ENCODE measurements at regions not wholly inside any gene's neighbourhood (a gene's known extent, or its start where the extent isn't known, plus 50 kb on each side); places are given as distances from the start of the nearest gene placed in this dataset.

DNA sequence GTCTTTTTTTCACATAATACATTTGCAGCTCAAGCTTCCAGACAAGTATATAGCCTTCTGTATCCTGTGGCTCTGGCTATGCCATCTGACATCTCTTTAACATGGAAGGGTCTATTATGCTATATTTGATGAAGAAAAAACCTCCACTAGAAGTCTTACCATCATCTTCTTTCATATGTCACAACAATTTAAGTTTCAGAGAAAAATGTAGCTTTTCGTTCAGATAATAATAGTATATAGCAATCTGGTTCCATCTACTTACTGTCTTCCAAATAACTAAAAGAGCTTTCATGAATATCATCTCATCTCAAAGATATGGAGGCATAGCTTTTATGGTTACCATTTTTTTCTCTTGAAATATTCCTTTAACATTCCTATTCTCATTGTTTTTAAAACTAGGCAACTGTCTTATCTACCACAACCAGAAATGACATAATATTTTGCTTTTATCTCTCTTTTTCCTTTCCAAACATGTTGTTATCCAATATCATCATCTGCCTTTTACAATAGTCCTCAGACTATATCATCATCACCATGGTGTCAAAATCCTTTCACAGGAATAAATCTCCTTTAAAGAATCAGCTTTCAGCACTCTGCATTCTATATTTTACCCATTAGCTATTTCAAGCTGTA lies 1005.1 kb downstream of the PDHA2 start:
- H3K4me1 ChIP-seq (ENCODE audit: insufficient read depth, low read length, poor library complexity, severe bottlenecking), result no peaks in the 10 kb centered on the region
- H3K36me3 ChIP-seq (ENCODE audit: insufficient read depth, low read length, poor library complexity, severe bottlenecking), result no peaks in the 10 kb centered on the region
- intact Hi-C loops (cut with micrococcal nuclease; ENCODE audit: unreplicated experiment), result no loop called here
- no peaks in the 10 kb centered on the region for H3K9me3 ChIP-seq (ENCODE audit: low read depth, low read length, poor library complexity, severe bottlenecking)
- BruUV-seq (replicated peaks), result no TSS peak
- DNase-seq (ENCODE audit: low spot score), result no peak
- no peak for TF ChIP-seq EZH2 (IDR thresholded peaks at IDR 0.05; ENCODE audit: borderline replicate concordance, low read depth, low read length, poor library complexity, severe bottlenecking)
- TF ChIP-seq, protein P1, sequence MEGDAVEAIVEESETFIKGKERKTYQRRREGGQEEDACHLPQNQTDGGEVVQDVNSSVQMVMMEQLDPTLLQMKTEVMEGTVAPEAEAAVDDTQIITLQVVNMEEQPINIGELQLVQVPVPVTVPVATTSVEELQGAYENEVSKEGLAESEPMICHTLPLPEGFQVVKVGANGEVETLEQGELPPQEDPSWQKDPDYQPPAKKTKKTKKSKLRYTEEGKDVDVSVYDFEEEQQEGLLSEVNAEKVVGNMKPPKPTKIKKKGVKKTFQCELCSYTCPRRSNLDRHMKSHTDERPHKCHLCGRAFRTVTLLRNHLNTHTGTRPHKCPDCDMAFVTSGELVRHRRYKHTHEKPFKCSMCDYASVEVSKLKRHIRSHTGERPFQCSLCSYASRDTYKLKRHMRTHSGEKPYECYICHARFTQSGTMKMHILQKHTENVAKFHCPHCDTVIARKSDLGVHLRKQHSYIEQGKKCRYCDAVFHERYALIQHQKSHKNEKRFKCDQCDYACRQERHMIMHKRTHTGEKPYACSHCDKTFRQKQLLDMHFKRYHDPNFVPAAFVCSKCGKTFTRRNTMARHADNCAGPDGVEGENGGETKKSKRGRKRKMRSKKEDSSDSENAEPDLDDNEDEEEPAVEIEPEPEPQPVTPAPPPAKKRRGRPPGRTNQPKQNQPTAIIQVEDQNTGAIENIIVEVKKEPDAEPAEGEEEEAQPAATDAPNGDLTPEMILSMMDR (conservative IDR thresholded peaks at IDR 0.05; ENCODE audit: low read depth, low read length), result no peak
- no peaks in the 10 kb centered on the region for H3K27me3 ChIP-seq (replicated peaks; ENCODE audit: insufficient read depth, low read depth, low read length, poor library complexity)
- POLR2A ChIA-PET (ENCODE audit: low non-redundant PET), result no interaction called here
- H3K27ac ChIP-seq (ENCODE audit: low read depth, low read length, poor library complexity, severe bottlenecking), result no peak overlapping the region
- CTCF ChIA-PET, result no interaction called here
- no peak overlapping the region for H3K4me3 ChIP-seq (ENCODE audit: low read depth, low read length, poor library complexity, severe bottlenecking)

GRCh38 chr4:96845819-96846218 lies 1005.9 kb downstream of the PDHA2 start:
- Histone ChIP-seq H3K9me3 (ENCODE audit: low read depth, low read length, poor library complexity, severe bottlenecking) (no peaks in the 10 kb centered on the region), H3K27ac (ENCODE audit: low read depth, low read length, poor library complexity, severe bottlenecking) (no peak overlapping the region), H3K36me3 (ENCODE audit: insufficient read depth, low read length, poor library complexity, severe bottlenecking) (no peaks in the 10 kb centered on the region), H3K4me1 (ENCODE audit: insufficient read depth, low read length, poor library complexity, severe bottlenecking) (no peaks in the 10 kb centered on the region), H3K27me3 (replicated peaks; ENCODE audit: insufficient read depth, low read depth, low read length, poor library complexity) (no peaks in the 10 kb centered on the region), H3K4me3 (ENCODE audit: low read depth, low read length, poor library complexity, severe bottlenecking) (no peak overlapping the region)
- no peak for TF ChIP-seq EZH2 (IDR thresholded peaks at IDR 0.05; ENCODE audit: borderline replicate concordance, low read depth, low read length, poor library complexity, severe bottlenecking)
- BruUV-seq (replicated peaks), result no TSS peak
- ChIA-PET CTCF (no interaction called here), POLR2A (ENCODE audit: low non-redundant PET) (no interaction called here)
- no peak for DNase-seq (ENCODE audit: low spot score)
- intact Hi-C loops (cut with micrococcal nuclease; ENCODE audit: unreplicated experiment), result no loop called here

DNA sequence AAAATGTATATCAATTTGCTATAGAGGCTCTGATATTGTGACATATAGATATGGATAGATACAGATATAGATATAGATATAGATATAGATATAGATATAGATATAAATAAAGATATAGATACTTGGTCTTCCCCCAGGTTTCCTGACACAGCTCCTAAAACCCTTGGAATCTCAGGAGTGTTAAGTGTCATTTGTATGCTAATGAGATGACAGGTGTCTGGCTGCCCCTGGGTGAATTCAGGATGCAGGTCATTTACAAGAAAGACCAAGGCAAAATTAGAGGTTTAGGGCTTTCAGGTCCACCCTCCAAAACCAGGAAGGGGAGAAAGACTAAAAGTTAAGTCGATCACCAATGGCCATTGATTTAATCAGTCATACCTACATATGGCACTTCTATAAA lies 1034.8 kb downstream of the PDHA2 start:
- no peaks in the 10 kb centered on the region for H3K4me1 ChIP-seq (ENCODE audit: insufficient read depth, low read length, poor library complexity, severe bottlenecking)
- no peaks in the 10 kb centered on the region for H3K27me3 ChIP-seq (replicated peaks; ENCODE audit: insufficient read depth, low read depth, low read length, poor library complexity)
- no peaks in the 10 kb centered on the region for H3K9me3 ChIP-seq (ENCODE audit: low read depth, low read length, poor library complexity, severe bottlenecking)
- ChIA-PET CTCF (no interaction called here), POLR2A (ENCODE audit: low non-redundant PET) (no interaction called here)
- DNase-seq (ENCODE audit: low spot score), result no peak
- TF ChIP-seq, protein P1 (conservative IDR thresholded peaks at IDR 0.05; ENCODE audit: low read depth, low read length), result no peak
- no peak for TF ChIP-seq EZH2 (IDR thresholded peaks at IDR 0.05; ENCODE audit: borderline replicate concordance, low read depth, low read length, poor library complexity, severe bottlenecking)
- H3K27ac ChIP-seq (ENCODE audit: low read depth, low read length, poor library complexity, severe bottlenecking), result no peak overlapping the region
- H3K36me3 ChIP-seq (ENCODE audit: insufficient read depth, low read length, poor library complexity, severe bottlenecking), result no peaks in the 10 kb centered on the region
- no TSS peak for BruUV-seq (replicated peaks)
- no peak overlapping the region for H3K4me3 ChIP-seq (ENCODE audit: low read depth, low read length, poor library complexity, severe bottlenecking)
- intact Hi-C loops (cut with micrococcal nuclease; ENCODE audit: unreplicated experiment), result no loop called here

GRCh38 chr4:96879527-96879926 lies 1039.6 kb downstream of the PDHA2 start:
- no peak for DNase-seq (ENCODE audit: low spot score)
- Histone ChIP-seq H3K4me3 (ENCODE audit: low read depth, low read length, poor library complexity, severe bottlenecking) (no peak overlapping the region), H3K9me3 (ENCODE audit: low read depth, low read length, poor library complexity, severe bottlenecking) (no peaks in the 10 kb centered on the region), H3K4me1 (ENCODE audit: insufficient read depth, low read length, poor library complexity, severe bottlenecking) (no peaks in the 10 kb centered on the region), H3K36me3 (ENCODE audit: insufficient read depth, low read length, poor library complexity, severe bottlenecking) (no peaks in the 10 kb centered on the region), H3K27me3 (replicated peaks; ENCODE audit: insufficient read depth, low read depth, low read length, poor library complexity) (no peaks in the 10 kb centered on the region), H3K27ac (ENCODE audit: low read depth, low read length, poor library complexity, severe bottlenecking) (no peak overlapping the region)
- no TSS peak for BruUV-seq (replicated peaks)
- ChIA-PET POLR2A (ENCODE audit: low non-redundant PET) (no interaction called here), CTCF (no interaction called here)
- intact Hi-C loops (cut with micrococcal nuclease; ENCODE audit: unreplicated experiment), result no loop called here
- TF ChIP-seq, protein P1 (conservative IDR thresholded peaks at IDR 0.05; ENCODE audit: low read depth, low read length), result no peak
- no peak for TF ChIP-seq EZH2 (IDR thresholded peaks at IDR 0.05; ENCODE audit: borderline replicate concordance, low read depth, low read length, poor library complexity, severe bottlenecking)

Data from A673 (cell line).